Heart left ventricle (tissue), 16 donors: ENCODE measurements at regions not wholly inside any gene's neighbourhood (a gene's known extent, or its start where the extent isn't known, plus 50 kb on each side); places are given as distances from the start of the nearest gene placed in this dataset.

Source experiments
- ATAC-seq, 4 donors: fragments of 200-7000 bp; cut with Tn5 transposase; one replicate each; pipeline ENCODE4 v1.9.1; 2020 to 2022; ENCODE audit warnings: moderate library complexity in 4 of 4, mild to moderate bottlenecking in 3 of 4, moderate number of reproducible peaks in 1 of 4
- DNase-seq, 5 donors: peaks; one replicate each; pipeline ENCODE4 v3.0.0-alpha.2; 2020
- H3K27ac ChIP-seq, 12 donors: fragments of 200-600 bp; sonication (generic) in 4 of 12; one replicate each; pipeline versions ENCODE4 v1.5.0 to v1.8.0; 2016 to 2022; ENCODE audit warnings: mild to moderate bottlenecking in 2 of 12
- H3K27me3 ChIP-seq, 9 donors: fragments of 200-600 bp; sonication (generic) in 2 of 9; one replicate each; pipeline versions ENCODE4 v1.5.1 to v1.8.0; 2016 to 2022; ENCODE audit warnings: mild to moderate bottlenecking in 3 of 9
- H3K36me3 ChIP-seq, 9 donors: fragments of 200-600 bp; sonication (generic) in 2 of 9; one replicate each; pipeline versions ENCODE4 v1.5.0 to v1.8.0; 2018 to 2022; ENCODE audit warnings: mild to moderate bottlenecking in 2 of 9
- H3K4me1 ChIP-seq, 12 donors: fragments of 200-600 bp; sonication (generic) in 4 of 12; one replicate each; pipeline versions ENCODE4 v1.5.0 to v1.8.0; 2016 to 2022; ENCODE audit warnings: mild to moderate bottlenecking in 3 of 12
- H3K4me3 ChIP-seq, 12 donors: fragments of 200-600 bp; sonication (generic) in 4 of 12; one replicate each; pipeline versions ENCODE4 v1.5.0 to v1.8.0; 2017 to 2022; ENCODE audit warnings: mild to moderate bottlenecking in 9 of 12, moderate library complexity in 4 of 12
- H3K9me3 ChIP-seq, 12 donors: fragments of 200-600 bp; sonication (generic) in 4 of 12; one replicate each; pipeline versions ENCODE4 v1.5.0 to v1.8.0; 2016 to 2022; ENCODE audit warnings: mild to moderate bottlenecking in 1 of 12
- POLR2A ChIP-seq, 2 donors: fragments of 450-650 bp; IDR thresholded peaks; one replicate each; pipeline ENCODE4 v1.6.1; 2017; ENCODE audit warnings: antibody characterized with exemption in 2 of 2, mild to moderate bottlenecking in 2 of 2, moderate library complexity in 2 of 2
- WGBS, 4 donors: extraction: QIAGEN DNeasy Blood & Tissue Kit in 2 of 4; methylation state at CpG; one replicate each; pipeline versions ENCODE4 v1.1.5 to v1.1.7; 2013 to 2018; 5-methylcytosine and 5-hydroxymethylcytosine counted together
- intact Hi-C, 10 donors: fragments of 100-400 bp; cut with DNase I; formaldehyde crosslinking; loops; one replicate each; pipeline versions ENCODE4 v1.11.1 to v1.14.2; 2022
- TF ChIP-seq, protein P1 (sequence below), 12 donors: fragments of 200-600 bp; sonication (generic) in 4 of 12; IDR thresholded peaks; one replicate each; pipeline versions ENCODE4 v1.5.0 to v1.8.0; 2018 to 2022; ENCODE audit warnings: antibody characterized with exemption in 12 of 12, mild to moderate bottlenecking in 5 of 12
- donor health status: ischemic (EF 13 %, LVEDD 7.1; RV severe dilation, severe dysfunction).
- donor health status: healthy with polysubstance abuse.
- donor health status: DM: no; HTN: yes; CAD: no.
- donor health status: DM: no; HTN: no; CAD: no.
- donor health status: ischemic (EF 25% LVEDD 6.9; RV normal size, moderate dysfunction).
- donor health status: ischemic (EF 25% LVEDD 5.7; RV mildly dilated, moderate dysfunction).
- donor health status: healthy.
- donor health status: DM: yes; HTN: yes; CAD: no.
- donor health status: ischemic (EF 35%, LVEDD 5.7; RV mildly dilated, moderate dysfunction).
- donor health status: nonischemic (EF 11% LVEDD 7.7; RV severe dilation, severe dysfunction).
- donor health status: DM: yes; HTN: yes; CAD: no.
- donor health status: PGD.
- donor health status: ischemic (EF 29% LVEDD 5.4; RV normal size, mild dysfunction).
- donor health status: nonischemic (EF 23%, LVEDD 6.1; RV moderate dilation, normal function).

DNA sequence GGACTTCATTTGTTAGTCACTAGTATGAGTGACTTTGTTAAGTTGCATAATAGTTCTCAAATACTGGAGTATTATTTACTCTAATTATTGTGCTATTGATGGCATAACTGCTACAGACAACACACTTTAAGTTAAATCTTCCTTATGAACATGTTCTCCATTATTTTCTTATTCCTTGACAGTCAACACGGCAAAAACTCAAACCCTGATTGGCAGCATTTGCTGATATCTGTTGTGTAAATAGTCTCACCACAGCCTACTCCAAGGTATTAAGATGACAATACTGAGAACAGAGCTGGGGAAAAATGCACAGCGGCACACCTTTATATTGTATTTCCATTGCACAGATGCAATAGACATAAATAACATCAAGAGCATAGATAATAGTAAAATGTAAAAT lies 568.0 kb upstream of the AADAT start:
- intact Hi-C loops: no loop called here
- no peaks in the 10 kb centered on the region for H3K36me3 ChIP-seq
- no peaks in the 10 kb centered on the region for H3K4me1 ChIP-seq
- H3K27ac ChIP-seq: no peak overlapping the region
- no peak for DNase-seq
- H3K27me3 ChIP-seq: no peaks in the 10 kb centered on the region
- H3K9me3 ChIP-seq: no peaks in the 10 kb centered on the region
- 63 to 89% (median 71%) methylated on average over 2 of the region's 2 CpGs for WGBS, 4 donors
- TF ChIP-seq, protein P1, sequence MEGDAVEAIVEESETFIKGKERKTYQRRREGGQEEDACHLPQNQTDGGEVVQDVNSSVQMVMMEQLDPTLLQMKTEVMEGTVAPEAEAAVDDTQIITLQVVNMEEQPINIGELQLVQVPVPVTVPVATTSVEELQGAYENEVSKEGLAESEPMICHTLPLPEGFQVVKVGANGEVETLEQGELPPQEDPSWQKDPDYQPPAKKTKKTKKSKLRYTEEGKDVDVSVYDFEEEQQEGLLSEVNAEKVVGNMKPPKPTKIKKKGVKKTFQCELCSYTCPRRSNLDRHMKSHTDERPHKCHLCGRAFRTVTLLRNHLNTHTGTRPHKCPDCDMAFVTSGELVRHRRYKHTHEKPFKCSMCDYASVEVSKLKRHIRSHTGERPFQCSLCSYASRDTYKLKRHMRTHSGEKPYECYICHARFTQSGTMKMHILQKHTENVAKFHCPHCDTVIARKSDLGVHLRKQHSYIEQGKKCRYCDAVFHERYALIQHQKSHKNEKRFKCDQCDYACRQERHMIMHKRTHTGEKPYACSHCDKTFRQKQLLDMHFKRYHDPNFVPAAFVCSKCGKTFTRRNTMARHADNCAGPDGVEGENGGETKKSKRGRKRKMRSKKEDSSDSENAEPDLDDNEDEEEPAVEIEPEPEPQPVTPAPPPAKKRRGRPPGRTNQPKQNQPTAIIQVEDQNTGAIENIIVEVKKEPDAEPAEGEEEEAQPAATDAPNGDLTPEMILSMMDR (IDR thresholded peaks at IDR 0.05): no peak
- TF ChIP-seq POLR2A (IDR thresholded peaks at IDR 0.05): no peak
- no peak for ATAC-seq
- H3K4me3 ChIP-seq: no peak overlapping the region

DNA sequence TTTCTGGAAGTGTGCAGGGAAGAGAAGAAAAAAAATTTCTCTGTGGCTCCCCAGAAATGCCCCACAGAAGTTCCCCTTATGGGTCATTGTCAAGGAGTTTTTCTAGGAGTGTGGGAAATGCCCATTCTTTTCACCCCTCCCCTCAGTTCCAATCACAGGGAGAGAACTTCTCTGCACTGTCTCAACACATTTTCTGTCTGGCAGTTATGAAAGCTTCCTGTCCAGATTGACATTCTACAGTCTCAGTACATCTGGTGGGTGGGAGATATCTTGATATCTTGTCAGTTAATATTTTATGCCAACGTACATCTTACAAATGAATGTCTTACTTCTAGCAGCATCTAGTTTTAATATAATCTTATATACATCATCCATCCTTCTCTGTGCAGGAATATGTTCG lies 566.8 kb upstream of the AADAT start:
- Histone ChIP-seq H3K27ac (no peak overlapping the region), H3K4me3 (no peak overlapping the region), H3K27me3 (no peaks in the 10 kb centered on the region), H3K36me3 (no peaks in the 10 kb centered on the region), H3K4me1 (no peaks in the 10 kb centered on the region), H3K9me3 (no peaks in the 10 kb centered on the region)
- no peak for ATAC-seq
- no peak for DNase-seq
- TF ChIP-seq, protein P1 (IDR thresholded peaks at IDR 0.05): no peak
- no peak for TF ChIP-seq POLR2A (IDR thresholded peaks at IDR 0.05)
- WGBS, 4 donors: 48 to 54% (median 49%) methylated on average over 2 of the region's 2 CpGs
- intact Hi-C loops: no loop called here

DNA sequence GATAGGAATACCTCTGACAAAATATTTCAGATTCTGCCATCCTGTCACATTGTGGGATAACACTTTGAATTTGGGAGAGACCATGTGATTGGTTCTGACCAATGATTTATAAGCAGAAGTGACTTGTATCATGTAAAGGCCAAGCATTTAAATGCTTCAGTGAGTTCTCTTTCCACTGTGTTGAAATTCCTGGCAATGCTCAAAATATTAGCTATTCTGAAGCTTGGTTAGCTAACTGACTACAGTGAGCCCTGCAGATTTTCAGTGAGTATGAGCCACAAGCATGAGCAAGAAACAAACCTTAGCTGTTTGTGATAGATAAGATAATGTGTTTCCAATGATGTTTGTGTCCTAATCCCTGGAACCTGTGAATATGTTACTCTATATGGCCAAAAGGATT lies 562.8 kb upstream of the AADAT start:
- H3K36me3 ChIP-seq: no peaks in the 10 kb centered on the region
- H3K27ac ChIP-seq: no peak overlapping the region
- ATAC-seq (no peak), DNase-seq (no peak)
- H3K4me3 ChIP-seq: no peak overlapping the region
- no peaks in the 10 kb centered on the region for H3K27me3 ChIP-seq
- TF ChIP-seq, protein P1 (IDR thresholded peaks at IDR 0.05): no peak
- no peak for TF ChIP-seq POLR2A (IDR thresholded peaks at IDR 0.05)
- intact Hi-C loops: no loop called here
- peaks cover 0 to 8% (median 0%) of the 10 kb centered on the region in 12 donors for H3K9me3 ChIP-seq
- no peaks in the 10 kb centered on the region for H3K4me1 ChIP-seq

DNA sequence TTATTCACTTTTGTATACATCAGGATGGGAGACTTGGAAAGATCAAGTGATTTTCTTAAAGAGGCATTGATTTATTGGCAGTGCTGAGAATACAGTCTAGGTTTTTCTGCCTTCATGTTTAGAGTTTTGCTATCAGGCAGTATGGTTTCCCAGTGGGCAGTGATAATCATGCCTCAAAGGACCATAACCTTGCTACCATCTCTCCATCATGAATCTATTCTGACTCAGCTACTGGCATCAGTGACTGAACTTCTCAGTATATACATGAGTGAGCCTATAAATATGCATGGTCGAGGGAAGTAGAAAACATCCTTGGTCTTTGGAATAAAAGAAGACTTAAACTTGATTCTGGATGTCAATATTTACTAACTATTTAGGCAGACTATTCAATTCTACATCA lies 562.0 kb upstream of the AADAT start:
- Histone ChIP-seq H3K4me1 (no peaks in the 10 kb centered on the region), H3K27ac (no peak overlapping the region), H3K27me3 (no peaks in the 10 kb centered on the region), H3K4me3 (no peak overlapping the region), H3K36me3 (no peaks in the 10 kb centered on the region), H3K9me3 (peaks cover 0 to 9% (median 0%) of the 10 kb centered on the region in 12 donors)
- ATAC-seq: no peak
- intact Hi-C loops: no loop called here
- no peak for DNase-seq
- WGBS, 4 donors: 45 to 75% (median 68%) methylated on average over 1 of the region's 1 CpG
- TF ChIP-seq, protein P1 (IDR thresholded peaks at IDR 0.05): no peak
- no peak for TF ChIP-seq POLR2A (IDR thresholded peaks at IDR 0.05)
